ENCODE measurements at regions not wholly inside any gene's neighbourhood (a gene's known extent, or its start where the extent isn't known, plus 50 kb on each side); places are given as distances from the start of the nearest gene placed in this dataset.

- H3K27me3 ChIP-seq: no peaks in the 10 kb centered on the region
- no peak overlapping the region for H3K4me2 ChIP-seq
- no peak overlapping the region for H3K4me3 ChIP-seq
- no peaks in the 10 kb centered on the region for H3K4me1 ChIP-seq
- H3K36me3 ChIP-seq: no peaks in the 10 kb centered on the region
- no peak overlapping the region for H3K9ac ChIP-seq
- no peaks in the 10 kb centered on the region for H3K9me3 ChIP-seq (replicated peaks in 1 of 11)
- no peak overlapping the region for H3K27ac ChIP-seq
- no peak for TF ChIP-seq Cebpa-rat (IDR thresholded peaks at IDR 0.05)
- no peaks in the 10 kb centered on the region for H4K20me1 ChIP-seq
These were observed 251.1 kb upstream of the TUT7 start for GRCh38 chr9:86605303-86605702.

- TF ChIP-seq Cebpa-rat (IDR thresholded peaks at IDR 0.05): no peak
- Histone ChIP-seq H3K4me2 (no peak overlapping the region), H3K4me1 (no peaks in the 10 kb centered on the region), H3K9ac (no peak overlapping the region), H3K9me3 (replicated peaks in 1 of 11) (no peaks in the 10 kb centered on the region), H3K36me3 (no peaks in the 10 kb centered on the region), H3K27ac (no peak overlapping the region), H4K20me1 (no peaks in the 10 kb centered on the region), H3K4me3 (no peak overlapping the region), H3K27me3 (no peaks in the 10 kb centered on the region)
These were observed 250.5 kb upstream of the TUT7 start for GRCh38 chr9:86604741-86605140.

GRCh38 chr9:86602715-86603114 lies 248.5 kb upstream of the TUT7 start:
- no peaks in the 10 kb centered on the region for H3K36me3 ChIP-seq
- no peak for TF ChIP-seq Cebpa-rat (IDR thresholded peaks at IDR 0.05)
- no peak overlapping the region for H3K27ac ChIP-seq
- H3K27me3 ChIP-seq: no peaks in the 10 kb centered on the region
- peaks cover 0 to 7% (median 0%) of the 10 kb centered on the region in 10 experiments; a peak in 4 of 20 replicates for H3K4me1 ChIP-seq
- H3K4me3 ChIP-seq: no peak overlapping the region
- no peaks in the 10 kb centered on the region for H3K9me3 ChIP-seq (replicated peaks in 1 of 11)
- no peak overlapping the region for H3K9ac ChIP-seq
- no peaks in the 10 kb centered on the region for H4K20me1 ChIP-seq
- H3K4me2 ChIP-seq: no peak overlapping the region

- Histone ChIP-seq H3K4me3 (no peak overlapping the region), H4K20me1 (no peaks in the 10 kb centered on the region), H3K9me3 (replicated peaks in 1 of 11) (peaks cover 0 to 8% (median 5%) of the 10 kb centered on the region in 11 experiments; a peak in 7 of 22 replicates), H3K4me2 (no peak overlapping the region), H3K4me1 (peaks cover 0 to 7% (median 0%) of the 10 kb centered on the region in 10 experiments; a peak in 4 of 20 replicates), H3K27ac (no peak overlapping the region), H3K9ac (no peak overlapping the region), H3K36me3 (no peaks in the 10 kb centered on the region), H3K27me3 (no peaks in the 10 kb centered on the region)
- no peak for TF ChIP-seq Cebpa-rat (IDR thresholded peaks at IDR 0.05)
These were observed 247.5 kb upstream of the TUT7 start for GRCh38 chr9:86601697-86602096.

- Histone ChIP-seq H3K9ac (no peak overlapping the region), H3K27ac (no peak overlapping the region), H3K36me3 (no peaks in the 10 kb centered on the region), H3K27me3 (no peaks in the 10 kb centered on the region), H3K4me1 (peaks cover 0 to 7% (median 0%) of the 10 kb centered on the region in 10 experiments; a peak in 4 of 20 replicates), H3K4me3 (no peak overlapping the region), H3K9me3 (replicated peaks in 1 of 11) (peaks cover 0 to 10% (median 6%) of the 10 kb centered on the region in 11 experiments; a peak in 7 of 22 replicates), H4K20me1 (no peaks in the 10 kb centered on the region), H3K4me2 (no peak overlapping the region)
- no peak for TF ChIP-seq Cebpa-rat (IDR thresholded peaks at IDR 0.05)
These were observed 246.8 kb upstream of the TUT7 start for GRCh38 chr9:86600977-86601376.

- H3K4me2 ChIP-seq: no peak overlapping the region
- no peak overlapping the region for H3K4me3 ChIP-seq
- no peak overlapping the region for H3K27ac ChIP-seq
- H3K9ac ChIP-seq: no peak overlapping the region
- no peaks in the 10 kb centered on the region for H3K27me3 ChIP-seq
- peaks cover 0 to 7% (median 0%) of the 10 kb centered on the region in 10 experiments; a peak in 4 of 20 replicates for H3K4me1 ChIP-seq
- H3K36me3 ChIP-seq: no peaks in the 10 kb centered on the region
- H3K9me3 ChIP-seq (replicated peaks in 1 of 11): peaks cover 0 to 10% (median 6%) of the 10 kb centered on the region in 11 experiments; a peak in 7 of 22 replicates
- no peak for TF ChIP-seq Cebpa-rat (IDR thresholded peaks at IDR 0.05)
- no peaks in the 10 kb centered on the region for H4K20me1 ChIP-seq
These were observed 246.1 kb upstream of the TUT7 start for GRCh38 chr9:86600291-86600690.

GRCh38 chr9:86599561-86599960 lies 245.4 kb upstream of the TUT7 start:
- Histone ChIP-seq H4K20me1 (no peaks in the 10 kb centered on the region), H3K4me2 (no peak overlapping the region), H3K36me3 (no peaks in the 10 kb centered on the region), H3K4me3 (no peak overlapping the region), H3K27ac (no peak overlapping the region), H3K9me3 (replicated peaks in 1 of 11) (peaks cover 0 to 10% (median 6%) of the 10 kb centered on the region in 11 experiments; a peak in 7 of 22 replicates), H3K9ac (no peak overlapping the region), H3K4me1 (peaks cover 0 to 7% (median 0%) of the 10 kb centered on the region in 10 experiments; a peak in 4 of 20 replicates), H3K27me3 (no peaks in the 10 kb centered on the region)
- TF ChIP-seq Cebpa-rat (IDR thresholded peaks at IDR 0.05): no peak

- peak overlapping the region in 4 of 11 experiments; percentile 35 to 46 (median 40); a peak in 4 of 22 replicates for H3K4me2 ChIP-seq
- no peak overlapping the region for H3K27ac ChIP-seq
- H3K9ac ChIP-seq: no peak overlapping the region
- no peaks in the 10 kb centered on the region for H3K27me3 ChIP-seq
- no peak overlapping the region for H3K4me3 ChIP-seq
- H3K36me3 ChIP-seq: no peaks in the 10 kb centered on the region
- TF ChIP-seq Cebpa-rat (IDR thresholded peaks at IDR 0.05): no peak
- peaks cover 0 to 10% (median 6%) of the 10 kb centered on the region in 11 experiments; a peak in 7 of 22 replicates for H3K9me3 ChIP-seq (replicated peaks in 1 of 11)
- H3K4me1 ChIP-seq: peaks cover 0 to 7% (median 0%) of the 10 kb centered on the region in 10 experiments; a peak in 4 of 20 replicates
- H4K20me1 ChIP-seq: no peaks in the 10 kb centered on the region
These were observed 244.4 kb upstream of the TUT7 start for GRCh38 chr9:86598411-86599239.

GRCh38 chr9:86594724-86595123 lies 240.5 kb upstream of the TUT7 start:
- H3K4me2 ChIP-seq: no peak overlapping the region
- H3K27me3 ChIP-seq: no peaks in the 10 kb centered on the region
- no peak overlapping the region for H3K4me3 ChIP-seq
- no peak for TF ChIP-seq Cebpa-rat (IDR thresholded peaks at IDR 0.05)
- H3K36me3 ChIP-seq: no peaks in the 10 kb centered on the region
- peaks cover 0 to 7% (median 0%) of the 10 kb centered on the region in 10 experiments; a peak in 4 of 20 replicates for H3K4me1 ChIP-seq
- peaks cover 0 to 10% (median 6%) of the 10 kb centered on the region in 11 experiments; a peak in 9 of 22 replicates for H3K9me3 ChIP-seq (replicated peaks in 1 of 11)
- H4K20me1 ChIP-seq: no peaks in the 10 kb centered on the region
- H3K9ac ChIP-seq: no peak overlapping the region
- no peak overlapping the region for H3K27ac ChIP-seq

All from BLaER1 treated with 17β-estradiol and CSF1 and Interleukin-3, amounts not matched to agents 10 nM and 100 nM (cell line).